Epithelial cell of esophagus (primary cell): ENCODE measurements at regions not wholly inside any gene's neighbourhood (a gene's known extent, or its start where the extent isn't known, plus 50 kb on each side); places are given as distances from the start of the nearest gene placed in this dataset.

ENCODE experiments used
- DNase-seq: peaks from one replicate; pipeline ENCODE4 v3.0.0; 2010; ENCODE audit warnings: low read depth
- H3K4me3 ChIP-seq: 2 replicates; pipeline ENCODE4 v1.5.1; 2011; ENCODE audit warnings: mild to moderate bottlenecking, low read length, control low read depth
- CTCF ChIP-seq: IDR thresholded peaks from 2 replicates; pipeline ENCODE4 v1.5.1; 2011; ENCODE audit warnings: low read depth, mild to moderate bottlenecking, low read length, control low read depth, inconsistent platforms; ENCODE audit not compliant: insufficient read depth; ENCODE audit errors: missing control alignments

- no peak for DNase-seq
- TF ChIP-seq CTCF = no peak
- H3K4me3 ChIP-seq = no peak overlapping the region
Measured at GRCh38 chr4:178056996-178057395, 614.8 kb upstream of the AGA start.

GRCh38 chr4:178063568-178063967, 621.3 kb upstream of the AGA start:
- TF ChIP-seq CTCF = no peak
- H3K4me3 ChIP-seq = no peak overlapping the region
- DNase-seq = no peak

- no peak for DNase-seq
- TF ChIP-seq CTCF = no peak
- H3K4me3 ChIP-seq = no peak overlapping the region
Measured at GRCh38 chr4:178066338-178066941, 624.2 kb upstream of the AGA start.

- DNase-seq = no peak
- TF ChIP-seq CTCF = no peak
- no peak overlapping the region for H3K4me3 ChIP-seq
Measured at GRCh38 chr4:178068136-178068535, 625.9 kb upstream of the AGA start.

GRCh38 chr4:178070163-178070562, 627.9 kb upstream of the AGA start:
- H3K4me3 ChIP-seq = no peak overlapping the region
- DNase-seq = no peak
- TF ChIP-seq CTCF = no peak

- no peak overlapping the region for H3K4me3 ChIP-seq
- peak; percentile 24 for DNase-seq
- no peak for TF ChIP-seq CTCF
Measured at GRCh38 chr4:178080312-178080711, 638.1 kb upstream of the AGA start.

GRCh38 chr4:178081176-178081575, 638.9 kb upstream of the AGA start:
- no peak overlapping the region for H3K4me3 ChIP-seq
- DNase-seq = no peak
- TF ChIP-seq CTCF = no peak
